B cell (primary cell): ENCODE measurements at regions not wholly inside any gene's neighbourhood (a gene's known extent, or its start where the extent isn't known, plus 50 kb on each side); places are given as distances from the start of the nearest gene placed in this dataset.

ENCODE experiments used
- ATAC-seq: fragments of 200-7000 bp; cut with Tn5 transposase; one replicate; pipeline ENCODE4 v1.10.0; 2021; ENCODE audit warnings: low read depth, mild to moderate bottlenecking, moderate number of reproducible peaks, moderate library complexity
- CTCF ChIA-PET: fragments of 350-600 bp; sonication (Branson Sonifier 250); formaldehyde crosslinking; loops from one replicate; lab custom pipeline; 2021; ENCODE audit warnings: antibody characterized with exemption, inconsistent platforms; lab: Charles Lee
- POLR2A ChIA-PET: fragments of 350-600 bp; sonication (Branson Sonifier 250); formaldehyde crosslinking; loops from one replicate; lab custom pipeline; 2021; ENCODE audit warnings: antibody characterized with exemption; lab: Charles Lee
- DNase-seq: peaks from one replicate; pipeline ENCODE4 v3.0.0; 2013
- H2AFZ ChIP-seq: 2 replicates; pipeline ENCODE4 v1.6.1; 2012; ENCODE audit warnings: mild to moderate bottlenecking, low read depth, low read length; ENCODE audit not compliant: insufficient read depth, poor library complexity, severe bottlenecking
- H3K27ac ChIP-seq, 2 donors: 1 replicate in 1 of 2; 2 replicates in 1 of 2; pipeline ENCODE4 v1.5.1; 2012 to 2013; ENCODE audit warnings: low read length in 2 of 2, mild to moderate bottlenecking in 2 of 2, moderate library complexity in 1 of 2
- H3K27me3 ChIP-seq, 4 experiments: fragments of 200-600 bp in 1 of 4; sonication (generic) in 1 of 4; replicated peaks in 1 of 4; 1 replicate in 2 of 4; 2 replicates in 2 of 4; pipeline versions ENCODE4 v1.6.1 to v1.7.0; 2013 to 2016; ENCODE audit warnings: low read length in 3 of 4, mild to moderate bottlenecking in 2 of 4, mixed read lengths in 1 of 4, moderate library complexity in 1 of 4; ENCODE audit not compliant: insufficient read depth in 4 of 4, control insufficient read depth in 3 of 4; ENCODE audit errors: control extremely low read depth in 1 of 4
- H3K36me3 ChIP-seq, 2 experiments: replicated peaks in 1 of 2; 1 replicate in 1 of 2; 2 replicates in 1 of 2; pipeline versions ENCODE4 v1.6.1 to v1.7.1; 2013; ENCODE audit warnings: low read length in 1 of 2; ENCODE audit not compliant: insufficient read depth in 2 of 2, control insufficient read depth in 1 of 2; ENCODE audit errors: control extremely low read depth in 1 of 2, extremely low read depth in 1 of 2
- H3K4me1 ChIP-seq, 2 donors: fragments of 200-600 bp in 1 of 2; sonication (generic) in 1 of 2; 1 replicate in 1 of 2; 2 replicates in 1 of 2; pipeline versions ENCODE4 v1.5.1 to v1.6.1; 2013 to 2017; ENCODE audit warnings: low read length in 2 of 2; ENCODE audit not compliant: control insufficient read depth in 2 of 2, insufficient read depth in 2 of 2
- H3K4me2 ChIP-seq: replicated peaks from 2 replicates; pipeline ENCODE3; 2012; ENCODE audit warnings: mild to moderate bottlenecking, low read depth, low read length; ENCODE audit not compliant: poor library complexity, severe bottlenecking
- H3K4me3 ChIP-seq, 5 experiments: fragments of 200-600 bp in 1 of 5; sonication (generic) in 1 of 5; 1 replicate in 3 of 5; 2 replicates in 2 of 5; pipeline versions ENCODE4 v1.5.1 to v1.7.0; 2011 to 2016; ENCODE audit warnings: low read length in 4 of 5, mild to moderate bottlenecking in 4 of 5, low read depth in 2 of 5, control low read depth in 1 of 5, moderate library complexity in 1 of 5; ENCODE audit not compliant: insufficient read depth in 1 of 5; ENCODE audit errors: control extremely low read depth in 1 of 5, extremely low read depth in 1 of 5
- H3K79me2 ChIP-seq: fragments of 200-600 bp; sonication (generic); one replicate; pipeline ENCODE4 v1.6.0; 2016; ENCODE audit warnings: low read length; ENCODE audit not compliant: control insufficient read depth, insufficient read depth
- H3K9ac ChIP-seq: fragments of 200-600 bp; sonication (generic); 2 replicates; pipeline ENCODE4 v1.6.1; 2017; ENCODE audit warnings: mild to moderate bottlenecking, low read length, moderate library complexity
- H3K9me3 ChIP-seq, 3 donors: one replicate each; pipeline versions ENCODE4 v1.6.1 to v1.7.1; 2013; ENCODE audit warnings: low read length in 2 of 3; ENCODE audit not compliant: control insufficient read depth in 2 of 3, insufficient read depth in 1 of 3; ENCODE audit errors: control extremely low read depth in 1 of 3
- H4K20me1 ChIP-seq: 2 replicates; pipeline ENCODE4 v1.6.0; 2012; ENCODE audit warnings: mild to moderate bottlenecking, low read length; ENCODE audit not compliant: insufficient read depth, control insufficient read depth, poor library complexity, severe bottlenecking
- H3K27ac Mint-ChIP-seq: one replicate; pipeline ENCODE4 v1.8.0; 2021; ENCODE audit warnings: mixed read lengths
- H3K27me3 Mint-ChIP-seq: one replicate; pipeline ENCODE4 v1.8.0; 2021; ENCODE audit warnings: mixed read lengths
- H3K4me1 Mint-ChIP-seq: one replicate; pipeline ENCODE4 v1.8.0; 2021; ENCODE audit warnings: mixed read lengths
- H3K4me3 Mint-ChIP-seq: one replicate; pipeline ENCODE4 v1.8.0; 2021; ENCODE audit warnings: mixed read lengths
- H3K9me3 Mint-ChIP-seq: one replicate; pipeline ENCODE4 v1.8.0; 2022; ENCODE audit warnings: mixed read lengths; ENCODE audit not compliant: insufficient read depth
- EZH2 ChIP-seq: IDR thresholded peaks from 2 replicates; pipeline ENCODE4 v1.6.1; 2012; ENCODE audit warnings: borderline replicate concordance, low read depth, mild to moderate bottlenecking, moderate library complexity, low read length; ENCODE audit not compliant: insufficient read depth, poor library complexity, severe bottlenecking
- whole genome bisulfite sequencing: methylation state at CpG from one replicate; pipeline ENCODE4 v1.1.5; 2013; ENCODE audit warnings: missing lambda C conversion rate; ENCODE audit not compliant: insufficient coverage; 5-methylcytosine and 5-hydroxymethylcytosine counted together
- intact Hi-C: fragments of 100-400 bp; cut with micrococcal nuclease; formaldehyde crosslinking; loops from one replicate; pipeline ENCODE4 v1.10.0; 2022
- TF ChIP-seq, protein P1 (sequence below): fragments of 200-600 bp; IDR thresholded peaks from one replicate; pipeline ENCODE4 v1.8.0; 2022; ENCODE audit warnings: antibody characterized with exemption, mild to moderate bottlenecking

DNA sequence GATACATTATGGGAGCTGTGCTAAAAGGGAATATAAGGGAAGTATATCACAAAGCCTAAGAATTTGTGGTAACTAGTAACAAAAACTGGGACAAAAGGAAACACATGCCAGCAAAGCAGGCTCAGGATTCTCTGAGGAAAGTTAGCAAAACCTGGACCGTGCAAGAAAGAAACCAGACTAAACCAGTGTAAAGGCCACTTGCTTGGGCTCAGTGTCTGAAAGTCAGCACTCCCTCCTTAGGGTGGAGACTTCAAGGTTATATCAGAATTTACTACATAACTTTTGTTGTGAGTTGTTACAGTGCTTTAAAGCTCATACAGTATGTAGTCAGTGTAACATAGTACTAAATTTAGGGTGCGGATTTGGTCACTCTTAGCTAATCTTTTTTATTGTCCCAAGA is 269.9 kb upstream of the GADL1 start:
- ATAC-seq (no peak), DNase-seq (no peak)
- Histone ChIP-seq H4K20me1 (no peaks in the 10 kb centered on the region), H3K9me3 (peaks cover 0 to 1% (median 0%) of the 10 kb centered on the region in 3 donors), H3K27me3 (no peaks in the 10 kb centered on the region), H2AFZ (no peak overlapping the region), H3K27ac (no peak overlapping the region), H3K4me3 (no peak overlapping the region), H3K9ac (no peak overlapping the region), H3K4me2 (no peak overlapping the region), H3K4me1 (no peaks in the 10 kb centered on the region), H3K36me3 (no peaks in the 10 kb centered on the region), H3K79me2 (no peaks in the 10 kb centered on the region)
- ChIA-PET CTCF (no interaction called here), POLR2A (no interaction called here)
- H3K4me3 Mint-ChIP-seq, result no peak overlapping the region
- H3K27me3 Mint-ChIP-seq, result no peaks in the 10 kb centered on the region
- TF ChIP-seq, protein P1, sequence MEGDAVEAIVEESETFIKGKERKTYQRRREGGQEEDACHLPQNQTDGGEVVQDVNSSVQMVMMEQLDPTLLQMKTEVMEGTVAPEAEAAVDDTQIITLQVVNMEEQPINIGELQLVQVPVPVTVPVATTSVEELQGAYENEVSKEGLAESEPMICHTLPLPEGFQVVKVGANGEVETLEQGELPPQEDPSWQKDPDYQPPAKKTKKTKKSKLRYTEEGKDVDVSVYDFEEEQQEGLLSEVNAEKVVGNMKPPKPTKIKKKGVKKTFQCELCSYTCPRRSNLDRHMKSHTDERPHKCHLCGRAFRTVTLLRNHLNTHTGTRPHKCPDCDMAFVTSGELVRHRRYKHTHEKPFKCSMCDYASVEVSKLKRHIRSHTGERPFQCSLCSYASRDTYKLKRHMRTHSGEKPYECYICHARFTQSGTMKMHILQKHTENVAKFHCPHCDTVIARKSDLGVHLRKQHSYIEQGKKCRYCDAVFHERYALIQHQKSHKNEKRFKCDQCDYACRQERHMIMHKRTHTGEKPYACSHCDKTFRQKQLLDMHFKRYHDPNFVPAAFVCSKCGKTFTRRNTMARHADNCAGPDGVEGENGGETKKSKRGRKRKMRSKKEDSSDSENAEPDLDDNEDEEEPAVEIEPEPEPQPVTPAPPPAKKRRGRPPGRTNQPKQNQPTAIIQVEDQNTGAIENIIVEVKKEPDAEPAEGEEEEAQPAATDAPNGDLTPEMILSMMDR, result no peak
- WGBS, result no CpG with 5 or more reads among the region's 2 CpGs
- no peaks in the 10 kb centered on the region for H3K4me1 Mint-ChIP-seq
- H3K9me3 Mint-ChIP-seq, result no peaks in the 10 kb centered on the region
- intact Hi-C loops, result no loop called here
- no peak overlapping the region for H3K27ac Mint-ChIP-seq

DNA sequence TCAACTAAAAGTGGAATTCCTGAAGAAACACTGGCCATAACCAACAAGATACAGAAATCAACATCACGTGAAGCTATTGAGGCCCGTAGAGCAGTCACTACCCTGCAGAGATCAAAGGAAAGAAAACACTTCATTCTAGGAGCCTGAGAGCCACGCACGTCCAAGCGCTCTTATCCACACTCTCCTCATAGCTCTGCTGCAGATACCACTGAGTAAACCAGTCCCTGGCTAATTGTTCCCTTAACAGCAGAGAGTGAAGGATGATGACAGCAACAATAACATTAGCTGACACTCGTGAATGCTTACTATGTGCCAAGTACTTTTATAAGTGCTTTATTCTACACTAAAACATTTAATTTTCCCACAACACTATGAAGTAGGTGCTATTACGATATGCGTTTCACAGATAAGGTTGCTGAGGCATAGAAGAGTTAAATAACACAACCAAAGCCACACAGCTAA is 271.0 kb upstream of the GADL1 start:
- Mint-ChIP-seq H3K4me3 (no peak overlapping the region), H3K27ac (no peak overlapping the region), H3K27me3 (no peaks in the 10 kb centered on the region), H3K9me3 (no peaks in the 10 kb centered on the region), H3K4me1 (no peaks in the 10 kb centered on the region)
- Histone ChIP-seq H4K20me1 (no peaks in the 10 kb centered on the region), H3K9ac (no peak overlapping the region), H3K4me3 (no peak overlapping the region), H3K79me2 (no peaks in the 10 kb centered on the region), H3K4me2 (no peak overlapping the region), H3K9me3 (peaks cover 0 to 1% (median 0%) of the 10 kb centered on the region in 3 donors), H3K27me3 (no peaks in the 10 kb centered on the region), H3K27ac (no peak overlapping the region), H3K36me3 (no peaks in the 10 kb centered on the region), H2AFZ (no peak overlapping the region), H3K4me1 (no peaks in the 10 kb centered on the region)
- POLR2A ChIA-PET, result no interaction called here
- ATAC-seq, result no peak
- no peak for DNase-seq
- 95% methylated on average over 5 of the region's 8 CpGs for whole genome bisulfite sequencing
- CTCF ChIA-PET, result interaction anchor here (1.1 kb wide), 1 partner anchor 9 kb away, joined by 3 read pairs; no protein-coding TSS in a partner anchor
- intact Hi-C loops, result no loop called here
- no peak for TF ChIP-seq EZH2
- TF ChIP-seq, protein P1, result no peak
